Muscle layer of duodenum (tissue), 2 donors: ENCODE measurements at regions not wholly inside any gene's neighbourhood (a gene's known extent, or its start where the extent isn't known, plus 50 kb on each side); places are given as distances from the start of the nearest gene placed in this dataset.

Experiments used
- H3K27ac ChIP-seq: one replicate; pipeline ENCODE4 v1.7.0; 2013; ENCODE audit warnings: mild to moderate bottlenecking, low read length
- H3K27me3 ChIP-seq: one replicate; pipeline ENCODE4 v1.7.0; 2013; ENCODE audit warnings: low read depth, mild to moderate bottlenecking, control low read depth, low read length
- H3K36me3 ChIP-seq, 2 donors: one replicate each; pipeline ENCODE4 v1.7.0; 2013; ENCODE audit warnings: low read length in 2 of 2, control low read depth in 1 of 2, mild to moderate bottlenecking in 1 of 2; ENCODE audit not compliant: insufficient read depth in 2 of 2, control insufficient read depth in 1 of 2
- H3K4me1 ChIP-seq, 2 donors: one replicate each; pipeline ENCODE4 v1.7.0; 2013; ENCODE audit warnings: low read length in 2 of 2, mild to moderate bottlenecking in 2 of 2, control low read depth in 1 of 2, moderate library complexity in 1 of 2; ENCODE audit not compliant: insufficient read depth in 2 of 2, control insufficient read depth in 1 of 2
- H3K4me3 ChIP-seq, 2 donors: one replicate each; pipeline ENCODE4 v1.7.0; 2013; ENCODE audit warnings: low read length in 2 of 2, low read depth in 1 of 2, mild to moderate bottlenecking in 1 of 2
- H3K9me3 ChIP-seq, 2 donors: one replicate each; pipeline ENCODE4 v1.7.0; 2013; ENCODE audit warnings: low read length in 2 of 2, control low read depth in 1 of 2, mild to moderate bottlenecking in 1 of 2; ENCODE audit not compliant: control insufficient read depth in 1 of 2
- donor health status: healthy.

DNA sequence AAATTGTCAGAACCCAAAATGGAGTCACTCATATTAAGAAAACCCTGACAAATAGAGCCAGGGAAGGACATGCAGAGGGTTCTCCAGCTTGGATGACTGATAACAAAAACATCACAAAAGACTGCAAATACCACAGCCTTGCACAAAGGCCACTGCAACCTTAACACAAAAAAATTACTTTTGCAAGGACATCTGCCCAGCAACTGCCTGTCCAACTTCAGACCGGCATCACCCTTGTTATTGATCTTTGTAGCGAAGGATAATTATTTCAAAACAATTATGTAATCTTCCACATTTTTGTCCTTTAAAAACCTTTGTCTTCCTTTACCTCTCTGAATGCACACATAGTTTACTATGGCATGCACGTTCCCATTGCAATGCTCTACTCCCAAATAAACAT, 100.6 kb upstream of the TBX3 start:
- Histone ChIP-seq H3K9me3 (no peaks in the 10 kb centered on the region), H3K36me3 (no peaks in the 10 kb centered on the region), H3K27ac (no peak overlapping the region), H3K4me3 (no peak overlapping the region), H3K27me3 (no peaks in the 10 kb centered on the region), H3K4me1 (no peaks in the 10 kb centered on the region)

GRCh38 chr12:114783089-114783618, 99.2 kb upstream of the TBX3 start:
- H3K27me3 ChIP-seq, result no peaks in the 10 kb centered on the region
- no peak overlapping the region for H3K27ac ChIP-seq
- H3K4me1 ChIP-seq, result no peaks in the 10 kb centered on the region
- H3K36me3 ChIP-seq, result no peaks in the 10 kb centered on the region
- H3K9me3 ChIP-seq, result no peaks in the 10 kb centered on the region
- H3K4me3 ChIP-seq, result no peak overlapping the region

DNA sequence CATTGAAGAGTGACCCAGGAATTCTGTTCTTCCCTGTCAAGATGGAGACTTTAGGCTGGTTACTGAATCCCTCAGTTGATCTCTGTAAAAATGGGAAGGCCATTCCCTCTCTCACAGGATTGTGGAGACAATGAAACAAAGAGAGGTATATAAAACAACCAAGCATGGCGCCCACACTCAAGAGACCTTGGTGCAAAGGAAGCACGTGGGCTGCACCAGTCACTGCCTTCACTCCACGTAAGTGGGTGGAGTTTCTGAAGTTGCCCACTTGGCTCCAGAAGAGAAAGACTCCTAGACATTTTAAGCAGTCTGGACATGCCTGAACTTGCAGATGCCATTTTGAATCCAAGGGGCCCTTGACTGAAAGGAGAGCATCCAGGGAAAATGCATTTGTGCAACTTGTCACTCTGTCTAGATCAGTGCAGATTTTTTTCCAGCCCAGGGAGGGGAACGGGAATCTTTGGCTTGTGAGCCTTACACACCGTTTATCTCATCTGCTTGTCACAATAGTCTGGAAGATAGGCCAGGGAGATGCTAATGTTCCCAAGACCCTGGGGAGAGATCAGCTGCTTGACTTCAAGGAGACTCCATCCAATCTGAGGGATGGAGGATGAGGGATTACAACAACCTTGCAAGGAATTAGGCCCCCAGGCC, 96.9 kb upstream of the TBX3 start:
- H3K27ac ChIP-seq, result no peak overlapping the region
- no peaks in the 10 kb centered on the region for H3K4me1 ChIP-seq
- H3K27me3 ChIP-seq, result no peaks in the 10 kb centered on the region
- no peaks in the 10 kb centered on the region for H3K36me3 ChIP-seq
- no peaks in the 10 kb centered on the region for H3K9me3 ChIP-seq
- no peak overlapping the region for H3K4me3 ChIP-seq

DNA sequence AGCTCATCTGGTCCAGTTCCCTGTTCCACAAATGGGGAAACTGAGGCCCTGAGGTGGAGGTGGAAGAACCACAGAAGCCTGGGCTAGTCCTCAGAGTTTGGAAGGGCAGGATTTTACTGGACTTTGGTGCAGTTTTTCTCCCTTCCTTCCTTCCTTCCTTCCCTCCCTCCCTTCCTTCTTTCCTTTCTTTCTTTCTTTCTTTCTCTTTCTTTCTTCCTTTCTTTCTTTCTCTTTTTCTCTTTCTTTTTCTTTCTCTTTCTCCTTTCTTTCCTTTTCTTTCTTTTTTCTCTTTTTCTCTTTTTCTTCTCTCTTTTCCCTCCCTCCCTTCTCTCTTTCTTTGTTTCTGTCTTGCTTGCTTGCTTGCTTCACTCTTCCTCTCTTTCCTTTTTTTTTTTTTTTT, 95.7 kb upstream of the TBX3 start:
- H3K9me3 ChIP-seq, result no peaks in the 10 kb centered on the region
- H3K36me3 ChIP-seq, result no peaks in the 10 kb centered on the region
- H3K27me3 ChIP-seq, result no peaks in the 10 kb centered on the region
- H3K4me1 ChIP-seq, result no peaks in the 10 kb centered on the region
- no peak overlapping the region for H3K27ac ChIP-seq
- no peak overlapping the region for H3K4me3 ChIP-seq

- no peak overlapping the region for H3K27ac ChIP-seq
- H3K36me3 ChIP-seq, result no peaks in the 10 kb centered on the region
- H3K4me3 ChIP-seq, result no peak overlapping the region
- H3K27me3 ChIP-seq, result no peaks in the 10 kb centered on the region
- no peaks in the 10 kb centered on the region for H3K9me3 ChIP-seq
- H3K4me1 ChIP-seq, result no peaks in the 10 kb centered on the region
These were observed 95.2 kb upstream of the TBX3 start for GRCh38 chr12:114779186-114779585.

DNA sequence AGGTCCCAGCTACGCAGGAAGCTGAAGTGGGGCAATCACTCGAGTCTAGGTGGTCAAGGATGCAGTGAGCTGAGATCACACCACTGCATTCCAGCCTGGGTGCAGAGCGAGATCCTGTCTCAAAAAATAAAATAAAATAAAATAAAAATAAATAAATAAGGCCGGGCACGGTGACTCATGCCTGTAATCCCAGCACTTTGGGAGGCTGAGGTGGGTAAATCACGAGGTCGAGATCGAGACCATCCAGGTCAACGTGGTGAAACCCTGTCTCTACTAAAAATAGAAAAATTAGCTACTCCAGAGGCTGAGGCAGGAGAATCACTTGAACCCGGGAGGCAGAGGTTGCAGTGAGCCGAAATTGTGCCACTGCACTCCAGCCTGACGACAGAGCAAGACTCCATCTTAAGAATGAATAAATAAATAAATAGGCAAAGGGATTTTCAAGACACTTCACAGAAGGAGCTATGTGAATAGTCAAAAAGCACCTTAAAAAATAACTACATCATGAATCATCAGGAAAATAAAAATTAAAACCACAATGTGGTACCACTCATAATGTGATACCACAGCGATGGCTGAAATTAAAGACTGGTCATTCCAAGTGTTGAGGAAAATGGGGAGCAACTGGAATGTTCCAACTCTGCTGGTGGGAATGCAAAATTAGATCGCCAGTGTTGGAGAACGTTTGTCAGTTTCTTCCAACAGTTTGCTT, 92.9 kb upstream of the TBX3 start:
- Histone ChIP-seq H3K27ac (no peak overlapping the region), H3K4me3 (no peak overlapping the region), H3K4me1 (no peaks in the 10 kb centered on the region), H3K9me3 (no peaks in the 10 kb centered on the region), H3K36me3 (no peaks in the 10 kb centered on the region), H3K27me3 (no peaks in the 10 kb centered on the region)

DNA sequence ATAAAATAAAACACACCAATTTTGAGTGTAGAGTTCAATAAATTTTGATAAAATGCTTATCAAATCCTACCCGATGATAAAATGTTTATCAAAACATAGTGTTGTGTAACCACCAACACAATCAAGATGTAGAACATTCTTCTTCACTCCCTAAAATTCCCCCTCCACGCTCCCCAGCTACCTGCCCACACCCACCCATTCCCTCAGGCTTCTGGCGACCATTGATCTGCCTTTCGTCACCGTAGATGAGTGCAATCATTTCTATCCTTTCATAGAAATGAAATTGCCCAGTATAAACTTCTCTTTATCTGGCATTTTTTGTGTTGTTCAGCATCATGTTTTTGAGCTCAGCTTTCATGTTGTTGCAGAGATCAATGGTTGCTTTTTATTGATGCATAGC, 90.7 kb upstream of the TBX3 start:
- no peaks in the 10 kb centered on the region for H3K36me3 ChIP-seq
- no peaks in the 10 kb centered on the region for H3K9me3 ChIP-seq
- no peak overlapping the region for H3K4me3 ChIP-seq
- H3K4me1 ChIP-seq, result no peaks in the 10 kb centered on the region
- H3K27me3 ChIP-seq, result no peaks in the 10 kb centered on the region
- H3K27ac ChIP-seq, result no peak overlapping the region

- no peaks in the 10 kb centered on the region for H3K27me3 ChIP-seq
- H3K4me1 ChIP-seq, result no peaks in the 10 kb centered on the region
- H3K36me3 ChIP-seq, result no peaks in the 10 kb centered on the region
- H3K9me3 ChIP-seq, result no peaks in the 10 kb centered on the region
- H3K27ac ChIP-seq, result no peak overlapping the region
- H3K4me3 ChIP-seq, result no peak overlapping the region
These were observed 90.2 kb upstream of the TBX3 start for GRCh38 chr12:114774197-114774596.

DNA sequence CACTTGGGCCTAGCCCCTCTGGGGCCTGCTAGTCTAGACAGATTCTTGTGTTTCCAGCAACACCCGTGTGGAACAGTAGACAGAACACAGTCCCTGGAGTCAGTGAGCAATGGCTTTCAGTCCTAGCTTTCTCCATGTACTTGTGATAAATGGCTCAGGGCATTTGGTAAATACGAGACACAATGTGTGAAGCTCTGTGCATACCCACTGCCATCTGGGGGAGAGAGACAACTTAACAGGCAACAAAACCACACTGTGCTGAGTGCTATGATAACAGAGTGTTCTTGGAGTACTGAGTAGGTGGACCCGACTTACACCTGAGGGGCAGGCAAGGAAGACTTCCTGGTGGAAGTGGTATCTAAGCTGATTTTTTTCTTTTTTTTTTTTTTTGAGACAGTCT, 86.3 kb upstream of the TBX3 start:
- Histone ChIP-seq H3K27me3 (no peaks in the 10 kb centered on the region), H3K9me3 (no peaks in the 10 kb centered on the region), H3K4me3 (no peak overlapping the region), H3K36me3 (no peaks in the 10 kb centered on the region), H3K4me1 (no peaks in the 10 kb centered on the region), H3K27ac (no peak overlapping the region)

- H3K9me3 ChIP-seq, result no peaks in the 10 kb centered on the region
- no peak overlapping the region for H3K4me3 ChIP-seq
- H3K27me3 ChIP-seq, result no peaks in the 10 kb centered on the region
- no peak overlapping the region for H3K27ac ChIP-seq
- no peaks in the 10 kb centered on the region for H3K36me3 ChIP-seq
- H3K4me1 ChIP-seq, result no peaks in the 10 kb centered on the region
These were observed 85.7 kb upstream of the TBX3 start for GRCh38 chr12:114769634-114770033.

GRCh38 chr12:114767906-114768722, 84.1 kb upstream of the TBX3 start:
- Histone ChIP-seq H3K36me3 (no peaks in the 10 kb centered on the region), H3K4me1 (no peaks in the 10 kb centered on the region), H3K27me3 (no peaks in the 10 kb centered on the region), H3K27ac (no peak overlapping the region), H3K4me3 (no peak overlapping the region), H3K9me3 (no peaks in the 10 kb centered on the region)
